B cell (primary cell): ENCODE measurements at regions not wholly inside any gene's neighbourhood (a gene's known extent, or its start where the extent isn't known, plus 50 kb on each side); places are given as distances from the start of the nearest gene placed in this dataset.

Experiments used
- CTCF ChIP-seq: fragments of 200-600 bp; IDR thresholded peaks from one replicate; pipeline ENCODE4 v1.8.0; 2022; ENCODE audit warnings: antibody characterized with exemption, mild to moderate bottlenecking
- EZH2 ChIP-seq: IDR thresholded peaks from 2 replicates; pipeline ENCODE4 v1.6.1; 2012; ENCODE audit warnings: borderline replicate concordance, low read depth, mild to moderate bottlenecking, moderate library complexity, low read length; ENCODE audit not compliant: insufficient read depth, poor library complexity, severe bottlenecking

GRCh38 chr11:50220651-50221050 is 188.0 kb downstream of the OR4C45 start:
- TF ChIP-seq CTCF (no peak), EZH2 (no peak)
